HepG2 (cell line): ENCODE measurements at regions not wholly inside any gene's neighbourhood (a gene's known extent, or its start where the extent isn't known, plus 50 kb on each side); places are given as distances from the start of the nearest gene placed in this dataset.
A peak's percentile ranks its signal among the peaks of the same experiment; 100 is the strongest.

Source experiments
- ARNT ChIP-seq: fragments of 450-650 bp; IDR thresholded peaks from 2 replicates; pipeline ENCODE4 v1.6.1; 2017
- ATRX ChIP-seq: sonication (generic); formaldehyde crosslinking; IDR thresholded peaks from 2 replicates; pipeline ENCODE4 v1.4.0; 2020; ENCODE audit warnings: missing genetic modification reagents, borderline replicate concordance
- CBX2 ChIP-seq, 2 experiments: fragments of 200-600 bp in 1 of 2; sonication (generic); formaldehyde crosslinking in 1 of 2; IDR thresholded peaks; 2 replicates each; pipeline versions ENCODE4 v1.7.0 to v1.8.1; 2018 to 2022; ENCODE audit warnings: low read depth in 2 of 2, low read length in 1 of 2, mild to moderate bottlenecking in 1 of 2, missing genetic modification reagents in 1 of 2
- GFI1 ChIP-seq: sonication (generic); formaldehyde crosslinking; IDR thresholded peaks from 2 replicates; pipeline ENCODE4 v1.5.0; 2020; ENCODE audit warnings: missing genetic modification reagents, mild to moderate bottlenecking, borderline replicate concordance
- HMGXB4 ChIP-seq, 2 experiments: sonication (generic) in 1 of 2; formaldehyde crosslinking in 1 of 2; IDR thresholded peaks; 2 replicates each; pipeline versions ENCODE4 v1.4.0 to v1.6.1; 2018 to 2020; ENCODE audit warnings: missing genetic modification reagents in 2 of 2, borderline replicate concordance in 1 of 2, low read depth in 1 of 2, mild to moderate bottlenecking in 1 of 2, missing biosample characterization in 1 of 2
- HNF1B ChIP-seq: sonication (generic); formaldehyde crosslinking; IDR thresholded peaks from 2 replicates; pipeline ENCODE4 v1.5.1; 2020; ENCODE audit warnings: mild to moderate bottlenecking, moderate library complexity, missing genetic modification reagents
- MAX ChIP-seq: IDR thresholded peaks from 2 replicates; pipeline ENCODE4 v1.6.1; 2012; ENCODE audit warnings: inconsistent platforms
- MAZ ChIP-seq, 2 experiments: sonication (generic) in 1 of 2; formaldehyde crosslinking in 1 of 2; IDR thresholded peaks; 2 replicates each; pipeline versions ENCODE4 v1.5.0 to v1.6.1; 2012 to 2020; ENCODE audit warnings: low read depth in 2 of 2, mild to moderate bottlenecking in 2 of 2, borderline replicate concordance in 1 of 2, improper control_type of control experiment in 1 of 2, low read length in 1 of 2, missing genetic modification reagents in 1 of 2, moderate library complexity in 1 of 2
- MYC ChIP-seq: sonication (generic); formaldehyde crosslinking; IDR thresholded peaks from 2 replicates; pipeline ENCODE4 v1.9.0; 2021; ENCODE audit warnings: missing genetic modification reagents, borderline replicate concordance
- NAIF1 ChIP-seq: sonication (generic); formaldehyde crosslinking; IDR thresholded peaks from 2 replicates; pipeline ENCODE4 v1.5.0; 2020; ENCODE audit warnings: mild to moderate bottlenecking, missing genetic modification reagents, borderline replicate concordance
- NFIC ChIP-seq: IDR thresholded peaks from 2 replicates; pipeline ENCODE4 v1.6.1; 2012; ENCODE audit warnings: mild to moderate bottlenecking, low read length, inconsistent platforms
- NFKB2 ChIP-seq: sonication (generic); formaldehyde crosslinking; IDR thresholded peaks from 2 replicates; pipeline ENCODE4 v1.4.0; 2020; ENCODE audit warnings: missing genetic modification reagents, borderline replicate concordance
- ZBTB38 ChIP-seq: sonication (generic); formaldehyde crosslinking; IDR thresholded peaks from 2 replicates; pipeline ENCODE4 v1.5.1; 2020; ENCODE audit warnings: mild to moderate bottlenecking, missing genetic modification reagents
- ZNF547 ChIP-seq: sonication (generic); formaldehyde crosslinking; IDR thresholded peaks from 2 replicates; pipeline ENCODE4 v1.5.1; 2020; ENCODE audit warnings: mild to moderate bottlenecking, missing genetic modification reagents
- ZNF746 ChIP-seq: sonication (generic); formaldehyde crosslinking; IDR thresholded peaks from 2 replicates; pipeline ENCODE4 v1.8.0; 2022; ENCODE audit warnings: mild to moderate bottlenecking, missing genetic modification reagents
- TF ChIP-seq, protein P1 (sequence below): sonication (generic); formaldehyde crosslinking; conservative IDR thresholded peaks from 2 replicates; pipeline ENCODE4 v1.4.0; 2020; ENCODE audit warnings: mild to moderate bottlenecking, missing genetic modification reagents, moderate library complexity
- TF ChIP-seq, protein P2 (sequence below): sonication (generic); formaldehyde crosslinking; IDR thresholded peaks from 2 replicates; pipeline ENCODE4 v1.4.0; 2020; ENCODE audit warnings: mild to moderate bottlenecking, missing genetic modification reagents
- TF ChIP-seq, protein P3 (sequence below): sonication (generic); formaldehyde crosslinking; IDR thresholded peaks from 2 replicates; pipeline ENCODE4 v1.5.0; 2020; ENCODE audit warnings: missing genetic modification reagents, mild to moderate bottlenecking, borderline replicate concordance

DNA sequence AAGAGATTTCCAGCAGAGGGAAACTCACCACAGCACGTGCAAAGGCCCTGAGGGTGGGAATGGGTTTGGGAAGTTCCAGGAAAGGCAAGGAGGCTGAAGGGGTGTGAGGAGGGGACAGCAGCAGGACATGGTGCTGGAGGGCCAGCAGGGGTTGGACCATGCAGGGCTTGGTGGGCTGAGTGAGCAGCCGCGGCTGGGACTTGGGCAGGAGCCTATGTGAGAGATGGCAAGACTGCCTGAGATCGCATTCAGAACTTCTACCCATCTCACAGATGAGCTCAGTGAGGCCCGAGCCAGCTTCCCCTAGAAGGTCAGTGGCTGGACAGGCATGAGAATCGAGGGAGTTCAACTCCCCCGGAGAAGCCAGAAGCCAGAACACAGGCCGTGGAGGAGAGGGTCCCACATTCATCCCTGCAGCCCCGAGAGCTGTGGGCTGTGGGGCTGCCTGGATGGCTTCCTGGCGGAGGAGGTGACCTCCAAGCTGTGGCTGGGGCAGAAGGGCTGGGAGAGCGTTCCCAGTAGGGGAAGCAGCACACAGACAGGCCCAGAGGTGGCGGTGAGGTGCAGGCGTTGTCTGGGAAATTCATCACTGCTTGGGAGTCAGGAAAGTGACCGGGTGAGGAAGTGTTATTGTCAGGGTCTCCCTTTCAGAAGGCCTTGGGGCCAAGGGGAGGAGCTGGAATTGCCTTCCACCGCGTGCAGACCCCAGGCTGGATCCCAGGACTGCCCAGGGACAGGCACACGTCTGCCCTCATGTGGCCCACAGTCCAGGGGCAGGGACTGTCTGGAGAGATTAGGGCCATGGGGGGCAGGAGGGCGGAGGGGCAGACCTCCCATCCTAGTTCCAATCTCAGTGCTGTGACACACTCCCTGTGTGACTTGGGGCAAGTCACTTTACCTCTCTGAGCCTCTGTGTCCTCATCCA is 103.8 kb downstream of the CEBPB start (continued):
- TF ChIP-seq, protein P1, sequence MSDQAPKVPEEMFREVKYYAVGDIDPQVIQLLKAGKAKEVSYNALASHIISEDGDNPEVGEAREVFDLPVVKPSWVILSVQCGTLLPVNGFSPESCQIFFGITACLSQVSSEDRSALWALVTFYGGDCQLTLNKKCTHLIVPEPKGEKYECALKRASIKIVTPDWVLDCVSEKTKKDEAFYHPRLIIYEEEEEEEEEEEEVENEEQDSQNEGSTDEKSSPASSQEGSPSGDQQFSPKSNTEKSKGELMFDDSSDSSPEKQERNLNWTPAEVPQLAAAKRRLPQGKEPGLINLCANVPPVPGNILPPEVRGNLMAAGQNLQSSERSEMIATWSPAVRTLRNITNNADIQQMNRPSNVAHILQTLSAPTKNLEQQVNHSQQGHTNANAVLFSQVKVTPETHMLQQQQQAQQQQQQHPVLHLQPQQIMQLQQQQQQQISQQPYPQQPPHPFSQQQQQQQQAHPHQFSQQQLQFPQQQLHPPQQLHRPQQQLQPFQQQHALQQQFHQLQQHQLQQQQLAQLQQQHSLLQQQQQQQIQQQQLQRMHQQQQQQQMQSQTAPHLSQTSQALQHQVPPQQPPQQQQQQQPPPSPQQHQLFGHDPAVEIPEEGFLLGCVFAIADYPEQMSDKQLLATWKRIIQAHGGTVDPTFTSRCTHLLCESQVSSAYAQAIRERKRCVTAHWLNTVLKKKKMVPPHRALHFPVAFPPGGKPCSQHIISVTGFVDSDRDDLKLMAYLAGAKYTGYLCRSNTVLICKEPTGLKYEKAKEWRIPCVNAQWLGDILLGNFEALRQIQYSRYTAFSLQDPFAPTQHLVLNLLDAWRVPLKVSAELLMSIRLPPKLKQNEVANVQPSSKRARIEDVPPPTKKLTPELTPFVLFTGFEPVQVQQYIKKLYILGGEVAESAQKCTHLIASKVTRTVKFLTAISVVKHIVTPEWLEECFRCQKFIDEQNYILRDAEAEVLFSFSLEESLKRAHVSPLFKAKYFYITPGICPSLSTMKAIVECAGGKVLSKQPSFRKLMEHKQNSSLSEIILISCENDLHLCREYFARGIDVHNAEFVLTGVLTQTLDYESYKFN (CRISPR knock-in tag): peak; percentile 25
- TF ChIP-seq ATRX (CRISPR knock-in tag) (no peak), NFIC (no peak), ARNT (no peak), ZBTB38 (CRISPR knock-in tag) (peak; percentile 100), MAZ (IDR thresholded peaks at IDR 0.05; ENCODE audit: borderline replicate concordance, low read depth, low read length) (no peak), MAZ (CRISPR knock-in tag; IDR thresholded peaks at IDR 0.05; ENCODE audit: low read depth) (peak; percentile 44; the same call in 1 of the 2 replicates), MAX (peak; percentile 23; the same call in 1 of the 2 replicates), NAIF1 (no peak), GFI1 (no peak), HMGXB4 (CRISPR knock-in tag; IDR thresholded peaks at IDR 0.05; ENCODE audit: borderline replicate concordance in 1 of 2, low read depth in 1 of 2) (peak in 1 of 2 experiments; percentile 68; a peak in 1 of 4 replicates), HNF1B (peak; percentile 17; the same call in 1 of the 2 replicates), CBX2 (IDR thresholded peaks at IDR 0.05; ENCODE audit: low read depth, low read length) (no peak), CBX2 (CRISPR knock-in tag; IDR thresholded peaks at IDR 0.05; ENCODE audit: low read depth) (no peak), NFKB2 (CRISPR knock-in tag) (peak; percentile 63; the same call in 1 of the 2 replicates), MYC (CRISPR knock-in tag) (peak; percentile 73; the same call in 1 of the 2 replicates), ZNF547 (CRISPR knock-in tag) (peak; percentile 78; the same call in 1 of the 2 replicates), ZNF746 (CRISPR knock-in tag) (0 out of 2 replicates have a peak, but pooled peaks have one; percentile 34)
- TF ChIP-seq, protein P2, sequence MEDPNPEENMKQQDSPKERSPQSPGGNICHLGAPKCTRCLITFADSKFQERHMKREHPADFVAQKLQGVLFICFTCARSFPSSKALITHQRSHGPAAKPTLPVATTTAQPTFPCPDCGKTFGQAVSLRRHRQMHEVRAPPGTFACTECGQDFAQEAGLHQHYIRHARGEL (CRISPR knock-in tag): 0 out of 2 replicates have a peak, but pooled peaks have one; percentile 56
- TF ChIP-seq, protein P3, sequence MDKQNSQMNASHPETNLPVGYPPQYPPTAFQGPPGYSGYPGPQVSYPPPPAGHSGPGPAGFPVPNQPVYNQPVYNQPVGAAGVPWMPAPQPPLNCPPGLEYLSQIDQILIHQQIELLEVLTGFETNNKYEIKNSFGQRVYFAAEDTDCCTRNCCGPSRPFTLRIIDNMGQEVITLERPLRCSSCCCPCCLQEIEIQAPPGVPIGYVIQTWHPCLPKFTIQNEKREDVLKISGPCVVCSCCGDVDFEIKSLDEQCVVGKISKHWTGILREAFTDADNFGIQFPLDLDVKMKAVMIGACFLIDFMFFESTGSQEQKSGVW (CRISPR knock-in tag): no peak
